Skeletal muscle tissue (tissue), 3 donors: ENCODE measurements at regions not wholly inside any gene's neighbourhood (a gene's known extent, or its start where the extent isn't known, plus 50 kb on each side); places are given as distances from the start of the nearest gene placed in this dataset.
"Not testable (repeated sequence)": the region's sequence is repeated elsewhere in the genome, so short reads cannot be mapped to it uniquely, and the experiment has no call there.

Experiments used
- H3K27ac ChIP-seq: one replicate; pipeline ENCODE4 v1.7.0; 2013; ENCODE audit warnings: mild to moderate bottlenecking, low read depth, low read length, inconsistent platforms
- H3K27me3 ChIP-seq, 3 donors: one replicate each; pipeline ENCODE4 v1.7.0; 2013; ENCODE audit warnings: low read length in 3 of 3; ENCODE audit not compliant: control insufficient read depth in 3 of 3, insufficient read depth in 3 of 3
- H3K36me3 ChIP-seq, 3 donors: one replicate each; pipeline ENCODE4 v1.7.0; 2013; ENCODE audit warnings: low read length in 3 of 3; ENCODE audit not compliant: control insufficient read depth in 3 of 3, insufficient read depth in 3 of 3
- H3K4me1 ChIP-seq, 3 donors: one replicate each; pipeline ENCODE4 v1.7.0; 2013; ENCODE audit warnings: low read length in 3 of 3, mild to moderate bottlenecking in 3 of 3; ENCODE audit not compliant: control insufficient read depth in 3 of 3, insufficient read depth in 3 of 3
- H3K4me3 ChIP-seq, 3 donors: one replicate each; pipeline ENCODE4 v1.7.0; 2013; ENCODE audit warnings: low read length in 3 of 3
- H3K9ac ChIP-seq, 3 donors: one replicate each; pipeline ENCODE4 v1.7.0; 2013; ENCODE audit warnings: low read length in 3 of 3, mild to moderate bottlenecking in 3 of 3, moderate library complexity in 2 of 3, low read depth in 1 of 3
- H3K9me3 ChIP-seq, 3 donors: one replicate each; pipeline ENCODE4 v1.7.0; 2013; ENCODE audit warnings: low read length in 3 of 3; ENCODE audit not compliant: control insufficient read depth in 3 of 3
- donor health status: Osteomylitis.

- no peaks in the 10 kb centered on the region for H3K4me1 ChIP-seq
- no peak overlapping the region for H3K9ac ChIP-seq
- H3K27ac ChIP-seq = no peak overlapping the region
- no peaks in the 10 kb centered on the region for H3K36me3 ChIP-seq
- H3K27me3 ChIP-seq = no peaks in the 10 kb centered on the region
- H3K4me3 ChIP-seq = no peak overlapping the region
- H3K9me3 ChIP-seq = no peaks in the 10 kb centered on the region
Observed at GRCh38 chr2:235105821-235106359, 154.1 kb downstream of the SH3BP4 start.

- Histone ChIP-seq H3K27me3 (no peaks in the 10 kb centered on the region), H3K4me3 (no peak overlapping the region), H3K27ac (no peak overlapping the region), H3K4me1 (no peaks in the 10 kb centered on the region), H3K9me3 (no peaks in the 10 kb centered on the region), H3K36me3 (no peaks in the 10 kb centered on the region), H3K9ac (no peak overlapping the region)
Observed at GRCh38 chr2:235106874-235107639, 155.2 kb downstream of the SH3BP4 start.

GRCh38 chr2:235107640-235107951 is 155.8 kb downstream of the SH3BP4 start:
- Histone ChIP-seq H3K9ac (no peak overlapping the region), H3K27me3 (no peaks in the 10 kb centered on the region), H3K9me3 (no peaks in the 10 kb centered on the region), H3K4me1 (no peaks in the 10 kb centered on the region), H3K27ac (no peak overlapping the region), H3K4me3 (no peak overlapping the region), H3K36me3 (no peaks in the 10 kb centered on the region)

GRCh38 chr2:235109561-235109960 is 157.7 kb downstream of the SH3BP4 start:
- not testable (repeated sequence) for H3K36me3 ChIP-seq, H3K9me3 ChIP-seq, H3K4me1 ChIP-seq, H3K9ac ChIP-seq, H3K27me3 ChIP-seq, H3K27ac ChIP-seq, H3K4me3 ChIP-seq

- H3K27ac ChIP-seq = no peak overlapping the region
- peaks cover 0 to 7% (median 4%) of the 10 kb centered on the region in 3 donors for H3K27me3 ChIP-seq
- no peaks in the 10 kb centered on the region for H3K9me3 ChIP-seq
- H3K4me1 ChIP-seq = no peaks in the 10 kb centered on the region
- H3K36me3 ChIP-seq = no peaks in the 10 kb centered on the region
- H3K9ac ChIP-seq = no peak overlapping the region
- H3K4me3 ChIP-seq = no peak overlapping the region
Observed at GRCh38 chr2:235112365-235112764, 160.5 kb downstream of the SH3BP4 start.

GRCh38 chr2:235113854-235114253 is 162.0 kb downstream of the SH3BP4 start:
- Histone ChIP-seq H3K27ac (no peak overlapping the region), H3K4me3 (no peak overlapping the region), H3K27me3 (peaks cover 0 to 7% (median 4%) of the 10 kb centered on the region in 3 donors), H3K9me3 (no peaks in the 10 kb centered on the region), H3K4me1 (no peaks in the 10 kb centered on the region), H3K36me3 (no peaks in the 10 kb centered on the region), H3K9ac (no peak overlapping the region)

GRCh38 chr2:235114286-235114685 is 162.5 kb downstream of the SH3BP4 start:
- H3K9ac ChIP-seq = no peak overlapping the region
- H3K27ac ChIP-seq = no peak overlapping the region
- no peaks in the 10 kb centered on the region for H3K9me3 ChIP-seq
- H3K4me1 ChIP-seq = no peaks in the 10 kb centered on the region
- peaks cover 0 to 7% (median 4%) of the 10 kb centered on the region in 3 donors for H3K27me3 ChIP-seq
- H3K4me3 ChIP-seq = no peak overlapping the region
- H3K36me3 ChIP-seq = no peaks in the 10 kb centered on the region

GRCh38 chr2:235115521-235115920 is 163.7 kb downstream of the SH3BP4 start:
- Histone ChIP-seq H3K27me3 (peaks cover 0 to 7% (median 4%) of the 10 kb centered on the region in 3 donors), H3K9ac (no peak overlapping the region), H3K4me1 (no peaks in the 10 kb centered on the region)

GRCh38 chr2:235116885-235117492 is 165.2 kb downstream of the SH3BP4 start:
- Histone ChIP-seq H3K4me3 (no peak overlapping the region), H3K36me3 (no peaks in the 10 kb centered on the region), H3K9me3 (peaks cover 0 to 2% (median 0%) of the 10 kb centered on the region in 3 donors), H3K27ac (no peak overlapping the region), H3K27me3 (peaks cover 0 to 7% (median 4%) of the 10 kb centered on the region in 3 donors), H3K4me1 (no peaks in the 10 kb centered on the region), H3K9ac (no peak overlapping the region)

More at GRCh38 chr2:235115521-235115920, 163.7 kb downstream of the SH3BP4 start:
- Histone ChIP-seq H3K36me3 (no peaks in the 10 kb centered on the region), H3K4me3 (no peak overlapping the region), H3K9me3 (peaks cover 0 to 2% (median 0%) of the 10 kb centered on the region in 3 donors), H3K27ac (no peak overlapping the region)

GRCh38 chr2:235126768-235127167 is 175.0 kb downstream of the SH3BP4 start:
- Histone ChIP-seq H3K4me1 (no peaks in the 10 kb centered on the region), H3K36me3 (no peaks in the 10 kb centered on the region), H3K9ac (no peak overlapping the region), H3K27me3 (peaks cover 0 to 5% (median 0%) of the 10 kb centered on the region in 3 donors), H3K4me3 (no peak overlapping the region), H3K27ac (no peak overlapping the region), H3K9me3 (no peaks in the 10 kb centered on the region)
